ENCODE measurements at regions not wholly inside any gene's neighbourhood (a gene's known extent, or its start where the extent isn't known, plus 50 kb on each side); places are given as distances from the start of the nearest gene placed in this dataset.

- intact Hi-C loops (cut with micrococcal nuclease): no loop called here
- DNase-seq (no peak), ATAC-seq (ENCODE audit: low read depth) (no peak)
- no peak overlapping the region for H3K27ac Mint-ChIP-seq
- no peaks in the 10 kb centered on the region for H3K4me1 Mint-ChIP-seq
- ChIA-PET CTCF (no interaction called here), POLR2A (no interaction called here)
- H3K36me3 Mint-ChIP-seq (ENCODE audit: low read depth): no peaks in the 10 kb centered on the region
- no peaks in the 10 kb centered on the region for H3K27me3 Mint-ChIP-seq
- H3K4me3 Mint-ChIP-seq: no peak overlapping the region
- H3K9me3 Mint-ChIP-seq: no peaks in the 10 kb centered on the region
- TF ChIP-seq CTCF (IDR thresholded peaks at IDR 0.05): no peak
Measured at GRCh38 chr5:98637116-98637515, 136.3 kb upstream of the RGMB start.

- Mint-ChIP-seq H3K27me3 (no peaks in the 10 kb centered on the region), H3K27ac (no peak overlapping the region), H3K4me3 (no peak overlapping the region), H3K9me3 (no peaks in the 10 kb centered on the region), H3K36me3 (ENCODE audit: low read depth) (no peaks in the 10 kb centered on the region), H3K4me1 (no peaks in the 10 kb centered on the region)
- ATAC-seq (ENCODE audit: low read depth): no peak
- POLR2A ChIA-PET: no interaction called here
- CTCF ChIA-PET: no interaction called here
- intact Hi-C loops (cut with micrococcal nuclease): no loop called here
- TF ChIP-seq CTCF (IDR thresholded peaks at IDR 0.05): no peak
- DNase-seq: no peak
Measured at GRCh38 chr5:98637557-98637956, 135.9 kb upstream of the RGMB start.

GRCh38 chr5:98638111-98638510 is 135.4 kb upstream of the RGMB start:
- POLR2A ChIA-PET: no interaction called here
- CTCF ChIA-PET: no interaction called here
- TF ChIP-seq CTCF (IDR thresholded peaks at IDR 0.05): no peak
- Mint-ChIP-seq H3K4me1 (no peaks in the 10 kb centered on the region), H3K9me3 (no peaks in the 10 kb centered on the region), H3K27me3 (no peaks in the 10 kb centered on the region), H3K4me3 (no peak overlapping the region), H3K36me3 (ENCODE audit: low read depth) (no peaks in the 10 kb centered on the region), H3K27ac (no peak overlapping the region)
- no peak for DNase-seq
- ATAC-seq (ENCODE audit: low read depth): no peak
- intact Hi-C loops (cut with micrococcal nuclease): no loop called here

- intact Hi-C loops (cut with micrococcal nuclease): no loop called here
- POLR2A ChIA-PET: no interaction called here
Measured at GRCh38 chr5:98638701-98639100, 134.8 kb upstream of the RGMB start.

GRCh38 chr5:98639274-98639673 is 134.2 kb upstream of the RGMB start:
- POLR2A ChIA-PET: no interaction called here
- no peak overlapping the region for H3K4me3 Mint-ChIP-seq

More at GRCh38 chr5:98638701-98639100, 134.8 kb upstream of the RGMB start:
- DNase-seq: no peak
- TF ChIP-seq CTCF (IDR thresholded peaks at IDR 0.05): no peak
- Mint-ChIP-seq H3K27me3 (no peaks in the 10 kb centered on the region), H3K4me1 (no peaks in the 10 kb centered on the region), H3K9me3 (no peaks in the 10 kb centered on the region), H3K27ac (no peak overlapping the region), H3K4me3 (no peak overlapping the region), H3K36me3 (ENCODE audit: low read depth) (no peaks in the 10 kb centered on the region)
- ATAC-seq (ENCODE audit: low read depth): no peak
- CTCF ChIA-PET: no interaction called here

More at GRCh38 chr5:98639274-98639673, 134.2 kb upstream of the RGMB start:
- no peaks in the 10 kb centered on the region for H3K36me3 Mint-ChIP-seq (ENCODE audit: low read depth)
- TF ChIP-seq CTCF (IDR thresholded peaks at IDR 0.05): no peak
- no peak overlapping the region for H3K27ac Mint-ChIP-seq
- CTCF ChIA-PET: no interaction called here
- no peaks in the 10 kb centered on the region for H3K9me3 Mint-ChIP-seq
- no peaks in the 10 kb centered on the region for H3K4me1 Mint-ChIP-seq
- DNase-seq: no peak
- intact Hi-C loops (cut with micrococcal nuclease): no loop called here
- ATAC-seq (ENCODE audit: low read depth): no peak
- no peaks in the 10 kb centered on the region for H3K27me3 Mint-ChIP-seq

Measured in activated B cell treated with CpG ODN at 0.5 μM for 24 hours (primary cell).